ENCODE measurements at regions not wholly inside any gene's neighbourhood (a gene's known extent, or its start where the extent isn't known, plus 50 kb on each side); places are given as distances from the start of the nearest gene placed in this dataset.

GRCh38 chr3:188097791-188098190 is 56.2 kb upstream of the LPP start:
- no peaks in the 10 kb centered on the region for H3K4me1 Mint-ChIP-seq
- no peak overlapping the region for H3K27ac Mint-ChIP-seq
- CTCF ChIA-PET: no interaction called here
- ATAC-seq: no peak
- peaks cover 19% of the 10 kb centered on the region for H3K9me3 Mint-ChIP-seq
- DNase-seq (ENCODE audit: low spot score): no peak
- peaks cover 3% of the 10 kb centered on the region; the same call in 1 of the 2 replicates for H3K27me3 Mint-ChIP-seq (ENCODE audit: low read depth)
- no peak for TF ChIP-seq HMGA2 (CRISPR knock-in tag; IDR thresholded peaks at IDR 0.05)
- no peak for TF ChIP-seq ZNF281 (CRISPR knock-in tag; IDR thresholded peaks at IDR 0.05)
- TF ChIP-seq USF1 (CRISPR knock-in tag; IDR thresholded peaks at IDR 0.05): no peak
- TF ChIP-seq CTCF (IDR thresholded peaks at IDR 0.05): no peak
- TF ChIP-seq E2F4 (CRISPR knock-in tag; IDR thresholded peaks at IDR 0.05; ENCODE audit: borderline replicate concordance, low read depth): no peak
- TF ChIP-seq FOXK1 (CRISPR knock-in tag; IDR thresholded peaks at IDR 0.05): no peak
- no peak for TF ChIP-seq ARID4B (CRISPR knock-in tag; IDR thresholded peaks at IDR 0.05; ENCODE audit: borderline replicate concordance)
- TF ChIP-seq TEAD1 (CRISPR knock-in tag; IDR thresholded peaks at IDR 0.05): no peak
- no peak for TF ChIP-seq MAX (CRISPR knock-in tag; IDR thresholded peaks at IDR 0.05)
- TF ChIP-seq ZBTB43 (CRISPR knock-in tag; IDR thresholded peaks at IDR 0.05): no peak
- no peak for TF ChIP-seq AR (CRISPR knock-in tag; IDR thresholded peaks at IDR 0.05)
- no peak for TF ChIP-seq FOXJ3 (CRISPR knock-in tag; IDR thresholded peaks at IDR 0.05; ENCODE audit: borderline replicate concordance)
- no peak for TF ChIP-seq ATF2 (CRISPR knock-in tag; IDR thresholded peaks at IDR 0.05; ENCODE audit: borderline replicate concordance, low read depth)
- TF ChIP-seq TCF7 (CRISPR knock-in tag; IDR thresholded peaks at IDR 0.05; ENCODE audit: low read depth): no peak
- no peak for TF ChIP-seq SP1 (CRISPR knock-in tag; conservative IDR thresholded peaks at IDR 0.05)
- peaks cover 7% of the 10 kb centered on the region for H3K36me3 Mint-ChIP-seq
- no peak overlapping the region for H3K4me3 Mint-ChIP-seq
- POLR2A ChIA-PET: no interaction called here

All from WTC11 (cell line).